Endothelial cell of umbilical vein (primary cell): ENCODE measurements at regions not wholly inside any gene's neighbourhood (a gene's known extent, or its start where the extent isn't known, plus 50 kb on each side); places are given as distances from the start of the nearest gene placed in this dataset.

Experiments used
- BruUV-seq: library from RNA; stranded (reverse); fragments of 400-500 nt; replicated peaks from 2 replicates; lab custom pipeline; 2021; lab: Mats Ljungman, UMichigan
- CTCF ChIA-PET: fragments of 300-600, 350-600 bp; sonication (Branson Sonifier 250); formaldehyde crosslinking; loops from one replicate; lab custom pipeline; 2021; ENCODE audit warnings: antibody characterized with exemption, inconsistent platforms; lab: Charles Lee
- POLR2A ChIA-PET: fragments of 300-600, 350-600 bp; sonication (Branson Sonifier 250); formaldehyde crosslinking; loops from one replicate; lab custom pipeline; 2021; ENCODE audit warnings: antibody characterized with exemption, inconsistent platforms; lab: Charles Lee
- DNase-seq: peaks from one replicate; pipeline ENCODE4 v3.0.0-alpha.2; 2011; ENCODE audit warnings: low read depth, low spot score
- FAIRE-seq: peaks from 2 replicates; lab custom pipeline; 2011; peaks lifted over from hg19 to GRCh38; lab: Jason Lieb, UNC
- H2AFZ ChIP-seq: 2 replicates; pipeline ENCODE4 v1.6.0; 2012; ENCODE audit warnings: low read depth, low read length, control low read depth, inconsistent platforms
- H3K27ac ChIP-seq: 2 replicates; pipeline ENCODE4 v1.5.1; 2011; ENCODE audit warnings: low read depth, mild to moderate bottlenecking, control low read depth, low read length, moderate library complexity; ENCODE audit not compliant: insufficient read depth
- H3K27me3 ChIP-seq, 2 experiments: 2 replicates each; pipeline versions ENCODE4 v1.6.0 to v1.6.1; 2011; ENCODE audit warnings: low read length in 2 of 2, mixed read lengths in 1 of 2; ENCODE audit not compliant: control insufficient read depth in 2 of 2, insufficient read depth in 2 of 2
- H3K36me3 ChIP-seq, 2 experiments: 2 replicates in 1 of 2; 3 replicates in 1 of 2; pipeline ENCODE4 v1.5.1; 2011; ENCODE audit warnings: low read length in 2 of 2, mild to moderate bottlenecking in 1 of 2, moderate library complexity in 1 of 2; ENCODE audit not compliant: control insufficient read depth in 2 of 2, insufficient read depth in 2 of 2; ENCODE audit errors: extremely low read depth in 1 of 2
- H3K4me1 ChIP-seq: 3 replicates; pipeline ENCODE4 v1.5.1; 2011; ENCODE audit warnings: mild to moderate bottlenecking, low read length; ENCODE audit not compliant: control insufficient read depth, insufficient read depth; ENCODE audit errors: extremely low read depth
- H3K4me2 ChIP-seq: 2 replicates; pipeline ENCODE4 v1.6.1; 2011; ENCODE audit warnings: low read length, control low read depth, mixed read lengths; ENCODE audit not compliant: insufficient read depth
- H3K4me3 ChIP-seq, 3 experiments: fragments of 200-600 bp in 1 of 3; sonication (generic), shearing (Covaris generic) in 1 of 3; replicated peaks in 1 of 3; 2 replicates each; pipeline ENCODE4 v1.5.1; 2011 to 2016; ENCODE audit warnings: control low read depth in 3 of 3, low read length in 3 of 3, mild to moderate bottlenecking in 2 of 3, inconsistent platforms in 1 of 3, low read depth in 1 of 3, moderate library complexity in 1 of 3; ENCODE audit not compliant: insufficient read depth in 1 of 3
- H3K79me2 ChIP-seq: 2 replicates; pipeline ENCODE4 v1.6.0; 2012; ENCODE audit warnings: low read length, inconsistent platforms; ENCODE audit not compliant: control insufficient read depth, insufficient read depth
- H3K9ac ChIP-seq: replicated peaks from 2 replicates; pipeline ENCODE3; 2011; ENCODE audit warnings: low read length, control low read depth; ENCODE audit not compliant: insufficient read depth; ENCODE audit errors: extremely low read depth
- H3K9me1 ChIP-seq: replicated peaks from 3 replicates; pipeline ENCODE4 v1.6.0; 2011; ENCODE audit warnings: mild to moderate bottlenecking, low read length; ENCODE audit not compliant: control insufficient read depth, insufficient read depth; ENCODE audit errors: extremely low read depth
- H3K9me3 ChIP-seq: replicated peaks from 2 replicates; pipeline ENCODE4 v1.5.1; 2012; ENCODE audit warnings: low read length, inconsistent platforms; ENCODE audit not compliant: control insufficient read depth, insufficient read depth
- H4K20me1 ChIP-seq: replicated peaks from 2 replicates; pipeline ENCODE3; 2011; ENCODE audit warnings: mild to moderate bottlenecking, low read length; ENCODE audit not compliant: control insufficient read depth, insufficient read depth; ENCODE audit errors: extremely low read depth
- EZH2 ChIP-seq: IDR thresholded peaks from 2 replicates; pipeline ENCODE4 v1.6.1; 2012; ENCODE audit warnings: borderline replicate concordance, low read depth, mild to moderate bottlenecking, moderate library complexity, low read length, inconsistent platforms; ENCODE audit not compliant: severe bottlenecking
- FOS ChIP-seq: IDR thresholded peaks from 2 replicates; pipeline ENCODE4 v1.6.1; 2011; ENCODE audit warnings: mild to moderate bottlenecking, low read length, moderate library complexity, borderline replicate concordance; ENCODE audit not compliant: insufficient read depth
- GATA2 ChIP-seq: IDR thresholded peaks from 2 replicates; pipeline ENCODE4 v1.7.0; 2011; ENCODE audit warnings: low read depth, mild to moderate bottlenecking, moderate library complexity, mixed read lengths, low read length; ENCODE audit not compliant: insufficient read length, insufficient read depth
- JUN ChIP-seq: IDR thresholded peaks from 2 replicates; pipeline ENCODE4 v1.6.1; 2011; ENCODE audit warnings: borderline replicate concordance, low read depth; ENCODE audit not compliant: insufficient read length, insufficient read depth
- MAX ChIP-seq: IDR thresholded peaks from 2 replicates; pipeline ENCODE4 v1.6.1; 2011; ENCODE audit not compliant: insufficient read depth, insufficient read length
- MYC ChIP-seq: IDR thresholded peaks from one replicate; pipeline ENCODE4 v1.6.1; 2011; ENCODE audit warnings: mild to moderate bottlenecking, low read depth, low read length
- POLR2A ChIP-seq: IDR thresholded peaks from 2 replicates; pipeline ENCODE4 v1.6.1; 2012; ENCODE audit warnings: low read depth, mild to moderate bottlenecking, control low read depth, low read length
- POLR2AphosphoS5 ChIP-seq: IDR thresholded peaks from 2 replicates; pipeline ENCODE4 v1.6.1; 2012; ENCODE audit warnings: low read depth, mild to moderate bottlenecking, control low read depth, low read length, moderate library complexity; ENCODE audit not compliant: insufficient read depth
- dilution Hi-C: fragments of 300-500 bp; cut with MboI; formaldehyde crosslinking; loops from one replicate; pipeline ENCODE4 v1.15.0; 2019; ENCODE audit warnings: low sequenced_read_pairs; ENCODE audit not compliant: extremely low pct_ligation_motif_present
- intact Hi-C: fragments of 100-400 bp; cut with micrococcal nuclease; formaldehyde crosslinking; loops from one replicate; pipeline ENCODE4 v1.10.0; 2022
- TF ChIP-seq, protein P1 (sequence below), 2 donors: IDR thresholded peaks; 1 replicate in 1 of 2; 2 replicates in 1 of 2; pipeline ENCODE4 v1.5.1; 2011; ENCODE audit warnings: low read length in 2 of 2, mild to moderate bottlenecking in 2 of 2, moderate library complexity in 2 of 2, control low read depth in 1 of 2, inconsistent platforms in 1 of 2, low read depth in 1 of 2; ENCODE audit not compliant: insufficient read depth in 1 of 2; ENCODE audit errors: extremely low read depth in 1 of 2

- Histone ChIP-seq H3K9me3 (no peaks in the 10 kb centered on the region), H3K4me2 (no peak overlapping the region), H3K27ac (no peak overlapping the region), H2AFZ (no peak overlapping the region), H3K36me3 (no peaks in the 10 kb centered on the region), H3K9ac (no peak overlapping the region), H3K4me3 (no peak overlapping the region), H3K79me2 (no peaks in the 10 kb centered on the region), H3K27me3 (no peaks in the 10 kb centered on the region), H3K9me1 (no peaks in the 10 kb centered on the region), H4K20me1 (no peaks in the 10 kb centered on the region), H3K4me1 (no peaks in the 10 kb centered on the region)
- FAIRE-seq (no peak), DNase-seq (no peak)
- CTCF ChIA-PET, result no interaction called here
- intact Hi-C loops (no loop called here), dilution Hi-C loops (no loop called here)
- POLR2A ChIA-PET, result no interaction called here
- BruUV-seq, result no TSS peak
- TF ChIP-seq EZH2 (no peak), MYC (no peak), POLR2A (no peak), MAX (no peak), JUN (no peak), FOS (no peak), POLR2AphosphoS5 (no peak), GATA2 (no peak)
- TF ChIP-seq, protein P1, sequence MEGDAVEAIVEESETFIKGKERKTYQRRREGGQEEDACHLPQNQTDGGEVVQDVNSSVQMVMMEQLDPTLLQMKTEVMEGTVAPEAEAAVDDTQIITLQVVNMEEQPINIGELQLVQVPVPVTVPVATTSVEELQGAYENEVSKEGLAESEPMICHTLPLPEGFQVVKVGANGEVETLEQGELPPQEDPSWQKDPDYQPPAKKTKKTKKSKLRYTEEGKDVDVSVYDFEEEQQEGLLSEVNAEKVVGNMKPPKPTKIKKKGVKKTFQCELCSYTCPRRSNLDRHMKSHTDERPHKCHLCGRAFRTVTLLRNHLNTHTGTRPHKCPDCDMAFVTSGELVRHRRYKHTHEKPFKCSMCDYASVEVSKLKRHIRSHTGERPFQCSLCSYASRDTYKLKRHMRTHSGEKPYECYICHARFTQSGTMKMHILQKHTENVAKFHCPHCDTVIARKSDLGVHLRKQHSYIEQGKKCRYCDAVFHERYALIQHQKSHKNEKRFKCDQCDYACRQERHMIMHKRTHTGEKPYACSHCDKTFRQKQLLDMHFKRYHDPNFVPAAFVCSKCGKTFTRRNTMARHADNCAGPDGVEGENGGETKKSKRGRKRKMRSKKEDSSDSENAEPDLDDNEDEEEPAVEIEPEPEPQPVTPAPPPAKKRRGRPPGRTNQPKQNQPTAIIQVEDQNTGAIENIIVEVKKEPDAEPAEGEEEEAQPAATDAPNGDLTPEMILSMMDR (IDR thresholded peaks at IDR 0.05; ENCODE audit: extremely low read depth in 1 of 2, insufficient read depth in 1 of 2, low read depth in 1 of 2, low read length in 2 of 2), result no peak
These were observed 88.4 kb upstream of the CIBAR2 start for GRCh38 chr16:85200471-85201278.
